CD14-positive monocyte (primary cell): ENCODE measurements at regions not wholly inside any gene's neighbourhood (a gene's known extent, or its start where the extent isn't known, plus 50 kb on each side); places are given as distances from the start of the nearest gene placed in this dataset.

Experiments
- DNase-seq, 3 donors: peaks; one replicate each; pipeline ENCODE4 v3.0.0-alpha.2; 2011 to 2022
- H2AFZ ChIP-seq: 2 replicates; pipeline ENCODE4 v1.6.0; 2012; ENCODE audit warnings: mild to moderate bottlenecking, low read depth, low read length, inconsistent platforms; ENCODE audit not compliant: insufficient read depth, poor library complexity, severe bottlenecking
- H3K27ac ChIP-seq, 2 donors: 1 replicate in 1 of 2; 2 replicates in 1 of 2; pipeline ENCODE4 v1.5.1; 2012 to 2013; ENCODE audit warnings: low read length in 2 of 2, control low read depth in 1 of 2, inconsistent platforms in 1 of 2, low read depth in 1 of 2, mild to moderate bottlenecking in 1 of 2
- H3K27me3 ChIP-seq, 2 donors: one replicate each; pipeline versions ENCODE4 v1.6.0 to v1.6.1; 2011 to 2013; ENCODE audit warnings: low read length in 2 of 2; ENCODE audit not compliant: control insufficient read depth in 2 of 2, insufficient read depth in 2 of 2
- H3K36me3 ChIP-seq, 2 donors: replicated peaks in 1 of 2; 1 replicate in 1 of 2; 2 replicates in 1 of 2; pipeline versions ENCODE4 v1.5.1 to v1.6.1; 2012 to 2013; ENCODE audit warnings: low read length in 2 of 2, control low read depth in 1 of 2, inconsistent platforms in 1 of 2, mild to moderate bottlenecking in 1 of 2; ENCODE audit not compliant: insufficient read depth in 2 of 2, control insufficient read depth in 1 of 2
- H3K4me1 ChIP-seq, 2 donors: 1 replicate in 1 of 2; 2 replicates in 1 of 2; pipeline versions ENCODE4 v1.5.1 to v1.6.1; 2012 to 2013; ENCODE audit warnings: low read length in 2 of 2, control low read depth in 1 of 2, inconsistent platforms in 1 of 2, mild to moderate bottlenecking in 1 of 2, moderate library complexity in 1 of 2; ENCODE audit not compliant: insufficient read depth in 2 of 2, control insufficient read depth in 1 of 2
- H3K4me2 ChIP-seq: replicated peaks from 2 replicates; pipeline ENCODE3; 2012; ENCODE audit warnings: low read length, moderate library complexity, mild to moderate bottlenecking; ENCODE audit not compliant: poor library complexity, severe bottlenecking; ENCODE audit errors: extremely low read depth
- H3K4me3 ChIP-seq, 3 experiments: fragments of 200-600 bp in 1 of 3; sonication (generic) in 1 of 3; replicated peaks in 1 of 3; 1 replicate in 2 of 3; 2 replicates in 1 of 3; pipeline ENCODE4 v1.5.1; 2011 to 2013; ENCODE audit warnings: low read length in 3 of 3, mild to moderate bottlenecking in 3 of 3, control low read depth in 2 of 3, low read depth in 2 of 3, inconsistent platforms in 1 of 3, moderate library complexity in 1 of 3
- H3K79me2 ChIP-seq: 2 replicates; pipeline ENCODE4 v1.6.0; 2012; ENCODE audit warnings: mild to moderate bottlenecking, control low read depth, inconsistent platforms, low read length, moderate library complexity; ENCODE audit not compliant: insufficient read depth
- H3K9ac ChIP-seq: 2 replicates; pipeline ENCODE4 v1.6.0; 2017; ENCODE audit warnings: low read length, mild to moderate bottlenecking; ENCODE audit not compliant: insufficient read depth, poor library complexity, severe bottlenecking
- H3K9me3 ChIP-seq, 2 donors: replicated peaks in 1 of 2; 1 replicate in 1 of 2; 2 replicates in 1 of 2; pipeline versions ENCODE4 v1.5.1 to v1.6.1; 2012 to 2013; ENCODE audit warnings: low read length in 2 of 2, control low read depth in 1 of 2; ENCODE audit not compliant: control insufficient read depth in 1 of 2, insufficient read depth in 1 of 2
- H4K20me1 ChIP-seq: 2 replicates; pipeline ENCODE4 v1.6.0; 2012; ENCODE audit warnings: mild to moderate bottlenecking, low read length, control low read depth, moderate library complexity; ENCODE audit not compliant: insufficient read depth
- H3K27ac Mint-ChIP-seq, 7 donors: one replicate each; pipeline ENCODE4 v1.8.0; 2020; ENCODE audit warnings: mild to moderate bottlenecking in 7 of 7, mixed read lengths in 7 of 7, moderate library complexity in 6 of 7, inconsistent platforms in 2 of 7
- H3K27me3 Mint-ChIP-seq, 3 donors: one replicate each; pipeline ENCODE4 v1.8.0; 2021 to 2022; ENCODE audit warnings: low read depth in 3 of 3, mild to moderate bottlenecking in 3 of 3, mixed read lengths in 3 of 3, moderate library complexity in 3 of 3, inconsistent platforms in 1 of 3
- H3K36me3 Mint-ChIP-seq, 2 donors: one replicate each; pipeline ENCODE4 v1.8.0; 2020; ENCODE audit warnings: mixed read lengths in 2 of 2, inconsistent platforms in 1 of 2, mild to moderate bottlenecking in 1 of 2
- H3K4me1 Mint-ChIP-seq: one replicate; pipeline ENCODE4 v1.8.0; 2020; ENCODE audit warnings: mild to moderate bottlenecking, mixed read lengths
- H3K4me3 Mint-ChIP-seq, 2 donors: one replicate each; pipeline ENCODE4 v1.8.0; 2020; ENCODE audit warnings: mild to moderate bottlenecking in 2 of 2, mixed read lengths in 2 of 2, moderate library complexity in 1 of 2
- H3K9me3 Mint-ChIP-seq, 7 donors: one replicate each; pipeline ENCODE4 v1.8.0; 2020 to 2022; ENCODE audit warnings: mixed read lengths in 7 of 7, mild to moderate bottlenecking in 6 of 7, moderate library complexity in 6 of 7, inconsistent platforms in 2 of 7
- CTCF ChIP-seq: fragments of 200-600 bp; IDR thresholded peaks from one replicate; pipeline ENCODE4 v1.8.0; 2022; ENCODE audit warnings: antibody characterized with exemption, mild to moderate bottlenecking
- WGBS: methylation state at CpG from one replicate; pipeline ENCODE4 v1.1.5; 2013; ENCODE audit warnings: missing lambda C conversion rate; ENCODE audit not compliant: insufficient coverage; 5-methylcytosine and 5-hydroxymethylcytosine counted together
- intact Hi-C, 2 donors: fragments of 100-400 bp; cut with micrococcal nuclease; formaldehyde crosslinking; loops; one replicate each; pipeline versions ENCODE4 v1.15.0 to v1.15.1; 2023

GRCh38 chr1:30319765-30320580 lies 403.4 kb downstream of the MATN1 start:
- H3K4me2 ChIP-seq: no peak overlapping the region
- H3K9me3 Mint-ChIP-seq: peaks cover 0 to 1% (median 0%) of the 10 kb centered on the region in 7 donors
- no peak overlapping the region for H3K27ac Mint-ChIP-seq
- TF ChIP-seq CTCF: no peak
- H3K9me3 ChIP-seq: no peaks in the 10 kb centered on the region
- no peaks in the 10 kb centered on the region for H3K79me2 ChIP-seq
- 86% methylated on average over 6 of the region's 11 CpGs for WGBS
- peaks cover 7 to 10% (median 9%) of the 10 kb centered on the region in 3 donors for H3K27me3 Mint-ChIP-seq
- H3K4me3 ChIP-seq: no peak overlapping the region
- H3K4me3 Mint-ChIP-seq: no peak overlapping the region
- H3K9ac ChIP-seq: no peak overlapping the region
- no peaks in the 10 kb centered on the region for H4K20me1 ChIP-seq
- H3K4me1 Mint-ChIP-seq: no peaks in the 10 kb centered on the region
- H3K4me1 ChIP-seq: no peaks in the 10 kb centered on the region
- no peak overlapping the region for H3K27ac ChIP-seq
- DNase-seq: no peak
- H3K36me3 ChIP-seq: no peaks in the 10 kb centered on the region
- H3K27me3 ChIP-seq: no peaks in the 10 kb centered on the region
- intact Hi-C loops: no loop called here
- H2AFZ ChIP-seq: no peak overlapping the region
- no peaks in the 10 kb centered on the region for H3K36me3 Mint-ChIP-seq

GRCh38 chr1:30318864-30319718 lies 404.3 kb downstream of the MATN1 start:
- Histone ChIP-seq H3K36me3 (no peaks in the 10 kb centered on the region), H3K27ac (no peak overlapping the region), H3K4me2 (no peak overlapping the region), H3K4me3 (no peak overlapping the region), H3K9me3 (no peaks in the 10 kb centered on the region), H3K9ac (no peak overlapping the region), H3K27me3 (no peaks in the 10 kb centered on the region), H2AFZ (no peak overlapping the region), H3K79me2 (no peaks in the 10 kb centered on the region), H4K20me1 (no peaks in the 10 kb centered on the region), H3K4me1 (no peaks in the 10 kb centered on the region)
- intact Hi-C loops: no loop called here
- Mint-ChIP-seq H3K27me3 (peaks cover 7 to 12% (median 9%) of the 10 kb centered on the region in 3 donors), H3K36me3 (no peaks in the 10 kb centered on the region), H3K4me3 (no peak overlapping the region), H3K27ac (no peak overlapping the region), H3K9me3 (peaks cover 0 to 1% (median 0%) of the 10 kb centered on the region in 7 donors), H3K4me1 (no peaks in the 10 kb centered on the region)
- TF ChIP-seq CTCF: no peak
- no peak for DNase-seq
- 68% methylated on average over 15 of the region's 18 CpGs for WGBS
